ENCODE measurements at regions not wholly inside any gene's neighbourhood (a gene's known extent, or its start where the extent isn't known, plus 50 kb on each side); places are given as distances from the start of the nearest gene placed in this dataset.

- no peaks in the 10 kb centered on the region for H3K36me3 Mint-ChIP-seq
- no peak for ATAC-seq
- no peak overlapping the region for H3K4me3 Mint-ChIP-seq
- DNase-seq (ENCODE audit: low spot score) = no peak
- H3K9me3 Mint-ChIP-seq = peaks cover 6% of the 10 kb centered on the region
- no peaks in the 10 kb centered on the region for H3K27me3 Mint-ChIP-seq
- no peaks in the 10 kb centered on the region for H3K4me1 Mint-ChIP-seq (ENCODE audit: low read depth in 2 of 2)
- H3K27ac Mint-ChIP-seq = no peak overlapping the region
Measured at GRCh38 chr13:54357284-54357933, 1328.8 kb downstream of the OLFM4 start.

- DNase-seq (ENCODE audit: low spot score) (no peak), ATAC-seq (no peak)
- Mint-ChIP-seq H3K27me3 (no peaks in the 10 kb centered on the region), H3K9me3 (peaks cover 8% of the 10 kb centered on the region), H3K4me3 (no peak overlapping the region), H3K4me1 (ENCODE audit: low read depth in 2 of 2) (no peaks in the 10 kb centered on the region), H3K36me3 (no peaks in the 10 kb centered on the region), H3K27ac (no peak overlapping the region)
Measured at GRCh38 chr13:54361460-54361859, 1332.8 kb downstream of the OLFM4 start.

GRCh38 chr13:54366728-54367127 lies 1338.1 kb downstream of the OLFM4 start:
- no peak for DNase-seq (ENCODE audit: low spot score)
- Mint-ChIP-seq H3K36me3 (peaks cover 6% of the 10 kb centered on the region), H3K27ac (no peak overlapping the region), H3K9me3 (peaks cover 18% of the 10 kb centered on the region), H3K4me1 (ENCODE audit: low read depth in 2 of 2) (no peaks in the 10 kb centered on the region), H3K4me3 (no peak overlapping the region), H3K27me3 (no peaks in the 10 kb centered on the region)
- ATAC-seq = no peak

- Mint-ChIP-seq H3K27me3 (no peaks in the 10 kb centered on the region), H3K27ac (no peak overlapping the region), H3K36me3 (peaks cover 6% of the 10 kb centered on the region), H3K4me1 (ENCODE audit: low read depth in 2 of 2) (no peaks in the 10 kb centered on the region), H3K4me3 (no peak overlapping the region), H3K9me3 (peaks cover 18% of the 10 kb centered on the region)
- ATAC-seq (no peak), DNase-seq (ENCODE audit: low spot score) (no peak)
Measured at GRCh38 chr13:54367639-54368271, 1339.1 kb downstream of the OLFM4 start.

DNA sequence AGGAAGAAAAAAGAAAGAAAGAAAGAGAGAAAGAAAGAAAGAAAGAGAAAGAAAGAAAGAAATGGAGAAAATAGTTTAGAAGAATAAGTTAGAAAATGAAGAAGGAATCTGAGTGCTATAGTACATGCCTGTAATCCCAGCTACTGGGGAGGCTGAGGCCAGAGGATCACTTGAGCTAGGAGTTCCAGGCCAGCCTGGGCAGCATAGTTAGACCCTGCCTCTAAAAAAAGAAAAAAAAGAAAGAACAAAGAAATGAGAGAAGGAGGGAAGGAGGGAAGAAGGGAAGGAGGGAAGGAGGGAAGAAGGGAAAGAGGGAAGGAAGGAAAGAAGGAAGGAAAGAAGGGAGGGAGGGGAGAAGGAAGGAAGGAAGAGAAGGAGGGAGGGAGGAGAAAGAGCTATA lies 1339.8 kb downstream of the OLFM4 start:
- peaks cover 13% of the 10 kb centered on the region for H3K9me3 Mint-ChIP-seq
- H3K27me3 Mint-ChIP-seq = no peaks in the 10 kb centered on the region
- H3K4me1 Mint-ChIP-seq (ENCODE audit: low read depth in 2 of 2) = no peaks in the 10 kb centered on the region
- H3K27ac Mint-ChIP-seq = no peak overlapping the region
- peaks cover 6% of the 10 kb centered on the region for H3K36me3 Mint-ChIP-seq
- DNase-seq (ENCODE audit: low spot score) (no peak), ATAC-seq (no peak)
- H3K4me3 Mint-ChIP-seq = no peak overlapping the region

DNA sequence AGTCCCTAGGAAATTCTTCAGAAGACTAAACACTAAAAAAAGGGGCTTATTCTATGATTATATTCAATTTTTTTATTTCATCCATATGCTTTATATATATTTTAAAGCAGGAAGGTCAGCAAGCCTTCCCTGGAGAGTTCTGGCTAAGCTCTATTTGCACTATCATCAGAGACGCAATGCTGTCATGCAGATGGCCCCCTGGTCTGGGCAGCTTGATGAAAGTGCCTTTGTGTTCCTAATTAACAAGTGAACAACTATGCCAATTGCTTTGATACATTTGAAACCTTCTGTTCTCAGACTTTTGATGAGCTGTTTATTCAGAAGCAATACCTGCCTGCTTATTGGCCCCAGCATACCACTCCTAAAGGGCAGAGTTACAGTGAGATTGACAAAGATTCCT lies 1344.6 kb downstream of the OLFM4 start:
- no peaks in the 10 kb centered on the region for H3K27me3 Mint-ChIP-seq
- no peak overlapping the region for H3K4me3 Mint-ChIP-seq
- peaks cover 15% of the 10 kb centered on the region for H3K36me3 Mint-ChIP-seq
- peaks cover 17% of the 10 kb centered on the region for H3K9me3 Mint-ChIP-seq
- H3K4me1 Mint-ChIP-seq (ENCODE audit: low read depth in 2 of 2) = no peaks in the 10 kb centered on the region
- DNase-seq (ENCODE audit: low spot score) (no peak), ATAC-seq (no peak)
- no peak overlapping the region for H3K27ac Mint-ChIP-seq

GRCh38 chr13:54379461-54379860 lies 1350.8 kb downstream of the OLFM4 start:
- H3K27me3 Mint-ChIP-seq = no peaks in the 10 kb centered on the region
- no peaks in the 10 kb centered on the region for H3K4me1 Mint-ChIP-seq (ENCODE audit: low read depth in 2 of 2)
- H3K36me3 Mint-ChIP-seq = peaks cover 18% of the 10 kb centered on the region
- ATAC-seq (no peak), DNase-seq (ENCODE audit: low spot score) (no peak)
- H3K27ac Mint-ChIP-seq = no peak overlapping the region
- H3K9me3 Mint-ChIP-seq = peaks cover 26% of the 10 kb centered on the region
- no peak overlapping the region for H3K4me3 Mint-ChIP-seq

- H3K27me3 Mint-ChIP-seq = no peaks in the 10 kb centered on the region
- ATAC-seq (no peak), DNase-seq (ENCODE audit: low spot score) (no peak)
- H3K4me3 Mint-ChIP-seq = no peak overlapping the region
- H3K36me3 Mint-ChIP-seq = peaks cover 5% of the 10 kb centered on the region
- H3K27ac Mint-ChIP-seq = no peak overlapping the region
- H3K4me1 Mint-ChIP-seq (ENCODE audit: low read depth in 2 of 2) = no peaks in the 10 kb centered on the region
- H3K9me3 Mint-ChIP-seq = peaks cover 30% of the 10 kb centered on the region
Measured at GRCh38 chr13:54383604-54384003, 1355.0 kb downstream of the OLFM4 start.

DNA sequence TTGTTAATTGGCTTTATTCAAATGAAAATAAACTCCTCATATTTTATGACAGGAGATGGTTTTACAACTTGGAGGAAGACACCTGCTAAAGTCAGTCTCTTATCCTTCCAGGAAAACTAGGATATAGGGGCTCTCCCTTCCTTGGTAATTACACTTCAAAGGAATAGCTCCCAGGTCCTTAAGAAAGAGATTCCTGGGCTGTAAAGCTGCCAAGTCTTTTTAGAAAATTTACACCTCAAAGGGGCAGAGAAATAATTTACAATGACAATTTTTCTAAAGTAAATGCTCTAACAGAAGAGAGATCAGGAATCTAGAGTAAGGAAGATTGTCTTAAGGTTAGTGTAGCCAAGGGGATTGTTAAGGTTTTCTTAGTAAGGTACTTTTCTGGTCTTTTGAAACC lies 1359.0 kb downstream of the OLFM4 start:
- ATAC-seq = no peak
- no peaks in the 10 kb centered on the region for H3K4me1 Mint-ChIP-seq (ENCODE audit: low read depth in 2 of 2)
- no peak overlapping the region for H3K27ac Mint-ChIP-seq
- no peak overlapping the region for H3K4me3 Mint-ChIP-seq
- peaks cover 28% of the 10 kb centered on the region for H3K9me3 Mint-ChIP-seq
- DNase-seq (ENCODE audit: low spot score) = no peak
- H3K36me3 Mint-ChIP-seq = no peaks in the 10 kb centered on the region
- H3K27me3 Mint-ChIP-seq = no peaks in the 10 kb centered on the region

- Mint-ChIP-seq H3K36me3 (no peaks in the 10 kb centered on the region), H3K9me3 (peaks cover 25% of the 10 kb centered on the region), H3K4me1 (ENCODE audit: low read depth in 2 of 2) (no peaks in the 10 kb centered on the region), H3K27me3 (no peaks in the 10 kb centered on the region), H3K27ac (no peak overlapping the region), H3K4me3 (no peak overlapping the region)
- ATAC-seq (no peak), DNase-seq (ENCODE audit: low spot score) (no peak)
Measured at GRCh38 chr13:54390841-54391240, 1362.2 kb downstream of the OLFM4 start.

DNA sequence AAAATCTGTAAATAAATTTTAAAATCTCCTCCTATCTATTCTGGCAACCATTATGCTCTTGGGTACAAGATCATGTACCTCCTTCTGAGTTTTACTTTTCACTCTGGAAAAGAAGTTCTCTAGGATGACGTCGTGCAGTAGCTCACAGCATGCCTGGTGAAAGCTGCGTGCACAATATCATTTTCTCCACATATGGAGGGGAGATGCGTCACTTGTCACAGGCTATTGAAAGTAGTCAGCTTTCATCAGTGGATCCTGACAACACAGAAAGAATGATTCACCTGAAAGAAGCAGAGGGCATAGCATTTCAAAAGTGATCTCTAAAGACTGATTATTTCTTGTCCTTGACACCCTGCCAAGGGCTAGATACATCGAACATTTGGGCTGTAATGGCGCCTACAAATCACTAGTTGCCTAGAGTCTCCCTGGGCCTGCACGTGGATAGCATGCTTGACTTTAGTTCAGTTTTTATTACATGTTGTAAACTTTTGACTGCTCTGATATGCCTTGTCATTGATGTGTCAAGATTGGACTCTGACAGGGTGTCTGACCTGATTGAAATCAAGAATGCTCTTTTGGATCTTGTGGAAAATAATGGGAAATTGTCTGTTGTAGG lies 1365.6 kb downstream of the OLFM4 start:
- DNase-seq (ENCODE audit: low spot score) (no peak), ATAC-seq (no peak)
- Mint-ChIP-seq H3K27me3 (no peaks in the 10 kb centered on the region), H3K4me3 (no peak overlapping the region), H3K4me1 (ENCODE audit: low read depth in 2 of 2) (no peaks in the 10 kb centered on the region), H3K36me3 (no peaks in the 10 kb centered on the region), H3K27ac (no peak overlapping the region), H3K9me3 (peaks cover 15% of the 10 kb centered on the region)

DNA sequence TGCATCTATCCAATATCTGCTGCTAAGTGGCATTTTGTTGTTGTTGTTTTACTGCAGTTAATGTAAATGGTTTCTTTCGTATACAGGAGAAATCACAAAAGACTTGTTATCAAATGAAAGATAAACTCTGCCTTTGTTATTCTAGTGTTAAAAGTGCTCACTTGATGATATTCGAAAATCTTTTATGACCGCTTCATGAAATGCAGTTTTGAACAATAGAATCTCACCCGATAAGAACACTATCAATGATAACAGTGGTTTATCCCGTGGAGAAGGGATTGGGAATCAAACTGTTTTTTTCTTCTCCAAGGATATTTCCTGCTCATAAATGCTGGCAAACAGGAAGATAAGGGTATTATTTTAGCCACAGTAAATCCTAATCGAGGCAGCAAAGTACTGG lies 1366.3 kb downstream of the OLFM4 start:
- Mint-ChIP-seq H3K27me3 (no peaks in the 10 kb centered on the region), H3K4me1 (ENCODE audit: low read depth in 2 of 2) (no peaks in the 10 kb centered on the region), H3K4me3 (no peak overlapping the region), H3K27ac (no peak overlapping the region), H3K36me3 (no peaks in the 10 kb centered on the region), H3K9me3 (peaks cover 14% of the 10 kb centered on the region)
- ATAC-seq = no peak
- DNase-seq (ENCODE audit: low spot score) = no peak

DNA sequence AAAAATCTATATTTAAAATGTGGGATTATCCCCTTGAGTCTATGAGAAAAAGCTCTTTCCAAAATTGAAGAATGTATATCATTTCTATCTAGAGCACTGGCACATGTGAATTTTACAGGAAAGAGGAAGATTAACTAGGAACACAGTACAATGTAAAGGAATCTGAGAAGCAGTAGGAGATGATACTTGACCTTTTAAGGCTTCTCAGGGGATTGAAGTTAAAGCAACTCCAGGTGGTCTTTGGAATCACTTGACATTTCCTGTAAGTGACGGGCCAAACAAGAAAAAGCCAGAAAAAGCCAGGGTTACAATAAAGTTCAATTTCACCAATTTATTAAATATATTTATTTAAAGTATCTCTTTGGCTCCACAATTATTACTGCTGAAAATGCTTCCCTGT lies 1373.9 kb downstream of the OLFM4 start:
- DNase-seq (ENCODE audit: low spot score) (no peak), ATAC-seq (no peak)
- Mint-ChIP-seq H3K27ac (no peak overlapping the region), H3K27me3 (no peaks in the 10 kb centered on the region), H3K36me3 (no peaks in the 10 kb centered on the region), H3K9me3 (peaks cover 15% of the 10 kb centered on the region), H3K4me1 (ENCODE audit: low read depth in 2 of 2) (no peaks in the 10 kb centered on the region), H3K4me3 (no peak overlapping the region)

DNA sequence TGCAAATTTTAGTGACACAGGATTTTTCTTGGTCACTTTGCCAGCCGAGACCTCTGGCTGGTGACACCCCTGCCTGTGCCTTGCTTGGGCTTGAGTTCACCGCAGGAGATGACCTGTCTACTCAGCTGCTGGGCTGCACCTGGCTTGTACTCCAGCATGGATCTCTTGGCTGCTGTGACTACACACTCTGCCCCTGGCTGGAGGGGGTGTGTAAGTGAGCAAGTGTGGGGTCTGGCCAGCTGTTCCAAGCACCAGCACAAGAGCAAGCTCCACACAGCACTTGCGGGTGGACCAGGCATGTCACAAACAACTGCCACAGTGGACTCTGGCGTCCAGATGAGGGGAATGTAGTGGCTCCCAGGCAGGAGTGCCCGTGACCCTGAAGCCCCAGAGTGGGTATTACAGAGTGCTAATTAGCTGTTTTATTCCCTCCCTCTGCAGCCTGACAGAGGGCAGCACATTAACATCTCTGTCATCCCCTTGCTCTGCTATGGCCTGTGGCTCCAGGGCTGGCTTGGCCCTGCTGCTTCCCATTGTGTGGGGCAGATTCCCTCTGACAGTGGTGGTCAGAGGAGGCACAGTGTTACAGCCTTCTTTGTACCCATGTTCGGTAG lies 1387.2 kb downstream of the OLFM4 start:
- no peak overlapping the region for H3K4me3 Mint-ChIP-seq
- no peaks in the 10 kb centered on the region for H3K27me3 Mint-ChIP-seq
- no peaks in the 10 kb centered on the region for H3K4me1 Mint-ChIP-seq (ENCODE audit: low read depth in 2 of 2)
- H3K36me3 Mint-ChIP-seq = peaks cover 2% of the 10 kb centered on the region
- H3K27ac Mint-ChIP-seq = no peak overlapping the region
- ATAC-seq (no peak), DNase-seq (ENCODE audit: low spot score) (peak; percentile 59)
- peaks cover 4% of the 10 kb centered on the region for H3K9me3 Mint-ChIP-seq

Data from natural killer cell treated with Interleukin-12 subunit alpha and Interleukin-12 subunit beta and Interleukin-15 and Interleukin-18, amount 100 ng/mL, for 72 hours (primary cell).